Smooth muscle cell (in vitro differentiated cells): ENCODE measurements at regions not wholly inside any gene's neighbourhood (a gene's known extent, or its start where the extent isn't known, plus 50 kb on each side); places are given as distances from the start of the nearest gene placed in this dataset.

Experiments used
- DNase-seq: peaks from one replicate; lab custom pipeline; 2025; ENCODE audit not compliant: unreplicated experiment; lab: John Stamatoyannopoulos, UW
- H2AFZ ChIP-seq: fragments of 200-600 bp; sonication (generic); 2 replicates; pipeline ENCODE4 v1.6.0; 2016; ENCODE audit warnings: antibody characterized with exemption, low read depth, mild to moderate bottlenecking
- H3F3A ChIP-seq: fragments of 200-600 bp; sonication (generic); 2 replicates; pipeline ENCODE4 v1.6.0; 2017; ENCODE audit warnings: antibody characterized with exemption, low read depth
- H3K27ac ChIP-seq: fragments of 200-600 bp; sonication (generic); 2 replicates; pipeline ENCODE4 v1.5.1; 2016; ENCODE audit warnings: low read depth, mild to moderate bottlenecking
- H3K27me3 ChIP-seq: fragments of 200-600 bp; sonication (generic); 2 replicates; pipeline ENCODE4 v1.6.1; 2016; ENCODE audit warnings: low read depth, mild to moderate bottlenecking
- H3K36me3 ChIP-seq: fragments of 200-600 bp; sonication (generic); 2 replicates; pipeline ENCODE4 v1.5.1; 2016; ENCODE audit warnings: low read depth
- H3K4me1 ChIP-seq: fragments of 200-600 bp; sonication (generic); 2 replicates; pipeline ENCODE4 v1.5.1; 2016; ENCODE audit warnings: low read depth
- H3K4me2 ChIP-seq: fragments of 200-600 bp; sonication (generic); 2 replicates; pipeline ENCODE4 v1.6.0; 2016; ENCODE audit warnings: mild to moderate bottlenecking
- H3K4me3 ChIP-seq: fragments of 200-600 bp; sonication (generic); 2 replicates; pipeline ENCODE4 v1.5.1; 2016; ENCODE audit warnings: mild to moderate bottlenecking
- H3K79me2 ChIP-seq: fragments of 200-600 bp; sonication (generic); 2 replicates; pipeline ENCODE4 v1.6.0; 2016; ENCODE audit warnings: low read depth, mild to moderate bottlenecking
- H3K9ac ChIP-seq: fragments of 200-600 bp; sonication (generic); 2 replicates; pipeline ENCODE4 v1.6.0; 2016; ENCODE audit warnings: low read depth
- H3K9me3 ChIP-seq: fragments of 200-600 bp; sonication (generic); replicated peaks from 2 replicates; pipeline ENCODE4 v1.5.1; 2016; ENCODE audit warnings: low read depth
- H4K20me1 ChIP-seq: fragments of 200-600 bp; sonication (generic); 2 replicates; pipeline ENCODE4 v1.6.0; 2016; ENCODE audit warnings: low read depth
- WGBS: methylation state at CpG from one replicate; pipeline ENCODE4 v1.1.7; 2016; ENCODE audit warnings: low lambda C conversion rate; 5-methylcytosine and 5-hydroxymethylcytosine counted together
- TF ChIP-seq, protein P1 (sequence below): fragments of 200-600 bp; sonication (generic); IDR thresholded peaks from 2 replicates; pipeline ENCODE4 v1.5.1; 2017; ENCODE audit warnings: borderline replicate concordance, mild to moderate bottlenecking, antibody characterized with exemption; ENCODE audit not compliant: insufficient read depth, poor library complexity, severe bottlenecking

DNA sequence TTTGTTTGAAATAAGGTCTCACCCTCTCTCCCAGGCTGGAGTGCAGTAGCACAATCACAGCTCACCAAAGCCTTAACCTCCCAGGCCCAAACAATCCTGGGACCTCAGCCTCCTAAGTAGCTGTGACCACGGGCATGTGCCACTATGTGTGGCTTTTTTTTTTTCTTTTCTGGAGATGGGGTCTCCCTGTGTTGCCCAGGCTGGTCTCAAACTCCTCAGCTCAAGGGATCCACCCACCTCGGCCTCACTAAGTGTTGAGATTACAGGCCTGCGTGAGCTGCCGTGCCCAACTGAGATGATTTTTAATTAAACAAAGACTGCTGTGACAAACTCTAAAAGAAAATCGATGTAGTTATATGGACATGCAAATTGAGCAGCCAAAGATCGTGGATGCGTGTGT is 768.4 kb upstream of the ADGRL2 start:
- Histone ChIP-seq H3K4me2 (no peak overlapping the region), H3K4me3 (no peak overlapping the region), H4K20me1 (no peaks in the 10 kb centered on the region), H3K9ac (no peak overlapping the region), H3K9me3 (no peaks in the 10 kb centered on the region), H3F3A (no peaks in the 10 kb centered on the region), H3K27me3 (no peaks in the 10 kb centered on the region), H3K27ac (no peak overlapping the region), H3K4me1 (no peaks in the 10 kb centered on the region), H3K36me3 (no peaks in the 10 kb centered on the region), H2AFZ (no peak overlapping the region), H3K79me2 (no peaks in the 10 kb centered on the region)
- TF ChIP-seq, protein P1, sequence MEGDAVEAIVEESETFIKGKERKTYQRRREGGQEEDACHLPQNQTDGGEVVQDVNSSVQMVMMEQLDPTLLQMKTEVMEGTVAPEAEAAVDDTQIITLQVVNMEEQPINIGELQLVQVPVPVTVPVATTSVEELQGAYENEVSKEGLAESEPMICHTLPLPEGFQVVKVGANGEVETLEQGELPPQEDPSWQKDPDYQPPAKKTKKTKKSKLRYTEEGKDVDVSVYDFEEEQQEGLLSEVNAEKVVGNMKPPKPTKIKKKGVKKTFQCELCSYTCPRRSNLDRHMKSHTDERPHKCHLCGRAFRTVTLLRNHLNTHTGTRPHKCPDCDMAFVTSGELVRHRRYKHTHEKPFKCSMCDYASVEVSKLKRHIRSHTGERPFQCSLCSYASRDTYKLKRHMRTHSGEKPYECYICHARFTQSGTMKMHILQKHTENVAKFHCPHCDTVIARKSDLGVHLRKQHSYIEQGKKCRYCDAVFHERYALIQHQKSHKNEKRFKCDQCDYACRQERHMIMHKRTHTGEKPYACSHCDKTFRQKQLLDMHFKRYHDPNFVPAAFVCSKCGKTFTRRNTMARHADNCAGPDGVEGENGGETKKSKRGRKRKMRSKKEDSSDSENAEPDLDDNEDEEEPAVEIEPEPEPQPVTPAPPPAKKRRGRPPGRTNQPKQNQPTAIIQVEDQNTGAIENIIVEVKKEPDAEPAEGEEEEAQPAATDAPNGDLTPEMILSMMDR: no peak
- DNase-seq: no peak
- WGBS: 91% methylated on average over 7 of the region's 7 CpGs

DNA sequence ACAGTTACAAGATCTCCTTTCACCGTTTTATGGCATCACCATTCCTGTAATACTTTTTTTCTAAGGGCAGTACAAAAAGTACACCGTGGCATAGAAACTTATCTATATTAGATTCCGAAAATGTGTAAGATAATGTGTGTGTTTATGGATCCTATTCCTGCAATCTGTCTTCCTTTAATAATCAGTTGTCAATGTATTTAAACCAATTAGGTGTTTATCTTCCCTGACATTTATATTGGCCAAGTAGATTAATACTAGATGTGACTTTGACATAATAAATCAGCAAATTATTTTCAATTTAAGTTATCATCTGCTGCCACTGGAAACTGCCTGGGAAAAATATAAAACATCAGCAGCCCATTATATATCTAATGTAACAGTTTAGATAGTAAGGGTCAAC is 770.3 kb upstream of the ADGRL2 start:
- Histone ChIP-seq H3K79me2 (no peaks in the 10 kb centered on the region), H3K27me3 (no peaks in the 10 kb centered on the region), H2AFZ (no peak overlapping the region), H3K36me3 (no peaks in the 10 kb centered on the region), H3K9ac (no peak overlapping the region), H3K4me2 (no peak overlapping the region), H3F3A (no peaks in the 10 kb centered on the region), H3K4me1 (no peaks in the 10 kb centered on the region), H4K20me1 (no peaks in the 10 kb centered on the region), H3K27ac (no peak overlapping the region), H3K4me3 (no peak overlapping the region), H3K9me3 (no peaks in the 10 kb centered on the region)
- no peak for DNase-seq
- TF ChIP-seq, protein P1: no peak
- WGBS: 82% methylated on average over 3 of the region's 3 CpGs

DNA sequence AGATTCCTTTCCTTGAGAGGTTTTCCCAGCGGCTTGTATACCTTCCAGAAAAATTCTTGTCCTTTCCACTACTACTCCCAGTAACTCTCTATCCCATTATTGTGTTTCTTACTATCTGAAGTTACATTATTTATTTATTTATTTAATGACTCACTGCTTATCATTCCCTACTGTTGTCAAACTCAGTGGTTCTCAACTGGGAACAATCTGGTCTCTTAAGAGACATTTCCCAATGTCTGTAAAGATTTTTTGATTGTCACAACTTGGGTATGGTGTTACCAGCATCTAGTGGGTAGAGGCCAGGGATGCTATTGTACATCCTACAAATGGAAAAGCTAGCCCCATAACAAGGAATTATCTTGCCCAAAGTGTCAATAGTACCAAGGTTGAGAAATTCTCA is 771.5 kb upstream of the ADGRL2 start:
- Histone ChIP-seq H4K20me1 (no peaks in the 10 kb centered on the region), H3K4me2 (no peak overlapping the region), H3F3A (no peaks in the 10 kb centered on the region), H3K27me3 (no peaks in the 10 kb centered on the region), H3K9ac (no peak overlapping the region), H3K9me3 (no peaks in the 10 kb centered on the region), H3K79me2 (no peaks in the 10 kb centered on the region), H3K27ac (no peak overlapping the region), H3K4me1 (no peaks in the 10 kb centered on the region), H3K4me3 (no peak overlapping the region), H3K36me3 (no peaks in the 10 kb centered on the region), H2AFZ (no peak overlapping the region)
- TF ChIP-seq, protein P1: no peak
- 87% methylated on average over 1 of the region's 1 CpG for WGBS
- no peak for DNase-seq

DNA sequence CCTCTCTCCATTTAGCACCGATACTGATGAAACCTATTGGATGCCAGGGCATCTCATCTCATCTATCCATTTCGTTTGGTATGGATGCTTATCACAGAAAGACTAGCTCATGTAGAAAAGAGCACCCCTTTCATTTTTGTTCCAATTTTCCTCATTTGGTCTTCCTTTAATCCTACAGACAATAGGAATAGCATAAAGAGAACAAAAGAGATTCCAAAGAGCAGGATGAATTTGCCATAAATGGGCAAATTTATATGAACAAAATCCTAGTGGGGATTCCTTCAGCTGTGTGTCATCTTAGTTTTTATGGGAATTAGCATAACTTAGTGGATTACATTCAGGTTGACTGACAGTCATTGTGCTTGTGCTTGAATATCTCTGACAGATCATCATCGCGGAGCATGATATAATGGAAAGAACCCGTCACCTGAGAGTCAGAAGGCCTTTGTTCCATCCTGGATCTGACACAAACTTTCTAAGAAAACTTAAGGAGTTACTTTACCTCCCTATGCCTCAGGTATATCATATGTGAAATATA is 777.5 kb upstream of the ADGRL2 start:
- TF ChIP-seq, protein P1: no peak
- no peak for DNase-seq

More for the DNA sequence above, 777.5 kb upstream of the ADGRL2 start:
- Histone ChIP-seq H3F3A (no peaks in the 10 kb centered on the region), H3K36me3 (no peaks in the 10 kb centered on the region), H3K4me1 (peaks cover 6% of the 10 kb centered on the region), H2AFZ (no peak overlapping the region), H4K20me1 (no peaks in the 10 kb centered on the region), H3K4me3 (no peak overlapping the region), H3K27me3 (no peaks in the 10 kb centered on the region), H3K79me2 (no peaks in the 10 kb centered on the region), H3K4me2 (no peak overlapping the region), H3K27ac (no peak overlapping the region), H3K9ac (no peak overlapping the region), H3K9me3 (no peaks in the 10 kb centered on the region)
- WGBS: 98% methylated on average over 5 of the region's 5 CpGs
